Ishikawa (cell line): ENCODE measurements at regions not wholly inside any gene's neighbourhood (a gene's known extent, or its start where the extent isn't known, plus 50 kb on each side); places are given as distances from the start of the nearest gene placed in this dataset.

Source experiments
- CEBPB ChIP-seq: IDR thresholded peaks from 2 replicates; pipeline ENCODE4 v1.6.1; 2012
- CREB1 ChIP-seq: IDR thresholded peaks from 2 replicates; pipeline ENCODE4 v1.6.1; 2012; ENCODE audit warnings: low read depth
- EGR1 ChIP-seq: IDR thresholded peaks from 2 replicates; pipeline ENCODE4 v1.6.1; 2012
- EP300 ChIP-seq: IDR thresholded peaks from 2 replicates; pipeline ENCODE4 v1.6.1; 2012; ENCODE audit warnings: borderline replicate concordance
- FOXM1 ChIP-seq: IDR thresholded peaks from 2 replicates; pipeline ENCODE4 v1.6.1; 2012; ENCODE audit warnings: low read depth, borderline replicate concordance
- MAX ChIP-seq: IDR thresholded peaks from 2 replicates; pipeline ENCODE4 v1.6.1; 2012
- NFIC ChIP-seq: IDR thresholded peaks from 2 replicates; pipeline ENCODE4 v1.6.1; 2012
- RAD21 ChIP-seq: IDR thresholded peaks from 2 replicates; pipeline ENCODE4 v1.6.1; 2012; ENCODE audit warnings: low read depth
- REST ChIP-seq: IDR thresholded peaks from 2 replicates; pipeline ENCODE4 v1.6.1; 2012; ENCODE audit warnings: low read depth, mild to moderate bottlenecking
- TAF1 ChIP-seq: IDR thresholded peaks from 2 replicates; pipeline ENCODE4 v1.6.1; 2012; ENCODE audit warnings: low read depth, mild to moderate bottlenecking
- TCF12 ChIP-seq: IDR thresholded peaks from 2 replicates; pipeline ENCODE4 v1.6.1; 2012; ENCODE audit warnings: low read depth
- TEAD4 ChIP-seq: IDR thresholded peaks from 2 replicates; pipeline ENCODE4 v1.6.1; 2012
- USF1 ChIP-seq: IDR thresholded peaks from 2 replicates; pipeline ENCODE4 v1.6.1; 2012
- YY1 ChIP-seq: IDR thresholded peaks from 2 replicates; pipeline ENCODE4 v1.6.1; 2012; ENCODE audit warnings: low read depth
- ZBTB7A ChIP-seq: IDR thresholded peaks from 2 replicates; pipeline ENCODE4 v1.6.1; 2012; ENCODE audit warnings: low read depth

- TF ChIP-seq ZBTB7A (no peak), CREB1 (no peak), TAF1 (no peak), CEBPB (no peak), FOXM1 (no peak), YY1 (no peak), USF1 (no peak)
Observed at GRCh38 chr22:48750282-48750681, 1077.4 kb downstream of the BRD1 start.

DNA sequence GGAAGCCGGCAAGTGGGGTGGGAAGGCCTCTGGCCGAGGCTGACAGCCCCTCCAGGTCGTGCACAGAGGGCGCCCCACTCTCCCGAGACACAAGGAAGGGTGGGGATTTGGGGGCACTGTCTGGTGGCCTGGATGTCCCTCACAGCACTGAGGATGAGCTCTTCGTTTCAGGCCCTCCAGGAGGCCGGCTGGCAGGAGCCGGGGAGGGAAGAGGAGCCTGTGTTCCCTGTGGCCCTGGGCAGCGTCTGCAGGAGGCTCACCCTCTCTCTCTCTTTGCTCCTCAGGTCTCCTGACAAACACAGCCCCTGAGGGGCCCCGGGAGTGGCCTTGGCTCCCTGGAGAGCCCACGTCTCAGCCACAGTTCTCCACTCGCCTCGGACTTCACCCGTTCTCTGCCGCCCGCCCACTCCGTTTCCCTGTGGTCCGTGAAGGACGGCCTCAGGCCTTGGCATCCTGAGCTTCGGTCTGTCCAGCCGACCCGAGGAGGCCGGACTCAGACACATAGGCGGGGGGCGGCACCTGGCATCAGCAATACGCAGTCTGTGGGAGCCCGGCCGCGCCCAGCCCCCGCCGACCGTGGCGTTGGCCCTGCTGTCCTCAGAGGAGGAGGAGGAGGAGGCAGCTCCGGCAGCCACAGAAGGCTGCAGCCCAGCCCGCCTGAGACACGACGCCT, 1078.0 kb downstream of the BRD1 start:
- TF ChIP-seq FOXM1 (no peak), USF1 (no peak), TEAD4 (no peak), ZBTB7A (no peak), EP300 (no peak)

DNA sequence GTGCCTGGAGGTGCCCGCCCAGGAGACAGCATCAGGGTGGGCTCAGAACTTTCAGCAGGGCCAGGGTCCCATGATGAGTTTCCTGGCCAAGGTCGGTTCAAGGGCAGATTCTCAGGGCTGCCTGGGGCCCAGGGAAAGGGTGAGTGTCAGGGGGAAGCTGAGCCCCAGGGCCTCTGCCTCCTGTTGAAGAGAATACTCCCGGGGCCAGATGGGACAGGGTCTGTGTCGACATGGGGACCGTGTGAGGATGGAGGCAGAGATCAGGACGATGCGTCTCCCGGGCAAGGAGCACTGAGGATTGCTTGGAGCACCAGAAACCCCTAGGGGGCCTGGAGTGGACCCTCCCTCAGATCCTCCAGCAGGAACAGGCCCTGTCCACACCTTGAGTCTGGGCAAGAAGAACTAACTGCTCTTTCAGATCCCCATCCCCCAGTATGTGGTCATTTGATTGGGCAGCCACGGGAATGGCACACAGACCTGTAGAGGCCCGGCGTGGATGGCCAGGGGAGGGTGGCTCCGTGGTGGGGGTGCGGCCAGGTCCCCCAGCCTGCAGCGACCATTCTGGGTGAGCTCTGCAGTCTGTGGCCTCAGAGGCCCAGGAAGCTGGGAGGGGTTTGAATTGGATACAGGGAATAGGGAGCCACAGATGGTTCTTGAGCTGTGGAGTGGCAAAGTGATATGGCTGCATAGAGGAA, 1078.7 kb downstream of the BRD1 start:
- no peak for TF ChIP-seq YY1
- no peak for TF ChIP-seq REST
- no peak for TF ChIP-seq ZBTB7A
- no peak for TF ChIP-seq CEBPB
- no peak for TF ChIP-seq FOXM1
- no peak for TF ChIP-seq RAD21
- TF ChIP-seq TAF1, result no peak
- no peak for TF ChIP-seq TCF12
- no peak for TF ChIP-seq EGR1
- TF ChIP-seq NFIC, result no peak
- no peak for TF ChIP-seq MAX
- TF ChIP-seq CREB1, result no peak
- no peak for TF ChIP-seq TEAD4
- TF ChIP-seq EP300, result no peak
- TF ChIP-seq USF1, result no peak

GRCh38 chr22:48748113-48748859, 1079.4 kb downstream of the BRD1 start:
- TF ChIP-seq TEAD4, result no peak
- TF ChIP-seq FOXM1, result no peak
- no peak for TF ChIP-seq EP300
- no peak for TF ChIP-seq RAD21
- no peak for TF ChIP-seq EGR1
- TF ChIP-seq REST, result no peak
- TF ChIP-seq NFIC, result no peak
- TF ChIP-seq TAF1, result no peak
- no peak for TF ChIP-seq MAX

DNA sequence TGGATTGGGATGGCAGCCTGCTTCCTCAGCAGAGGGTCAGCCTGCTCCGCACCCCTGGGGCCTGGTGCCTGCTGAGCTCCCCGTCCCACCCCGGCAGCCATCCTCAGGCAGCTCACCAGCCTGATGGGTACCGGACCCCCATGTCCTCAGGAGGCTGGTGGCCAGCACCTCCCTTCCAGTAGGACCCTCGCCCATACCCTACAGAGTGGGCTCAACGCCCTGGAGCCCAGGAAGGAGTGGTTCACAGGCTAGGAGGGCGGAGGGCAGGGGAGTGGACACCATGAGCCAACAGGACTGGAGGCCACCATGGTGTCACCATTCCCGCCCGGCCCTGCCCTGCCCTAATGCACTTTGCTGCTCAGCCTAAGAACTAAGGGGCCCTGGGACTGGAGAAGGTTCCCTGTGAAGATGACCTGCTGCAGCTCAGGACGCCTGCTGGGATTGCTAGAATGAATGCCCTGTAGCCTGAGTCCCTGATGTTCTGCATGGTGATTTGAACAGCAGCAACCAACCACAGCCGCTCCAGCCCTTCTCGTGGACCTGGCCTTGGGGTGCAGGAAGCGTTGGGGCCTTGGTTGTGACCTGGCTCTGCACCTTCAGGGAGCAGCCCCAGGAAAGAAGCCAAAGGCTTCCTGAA, 1080.8 kb downstream of the BRD1 start:
- TF ChIP-seq TAF1 (no peak), REST (no peak), CEBPB (no peak), MAX (no peak), EP300 (no peak), NFIC (no peak), USF1 (no peak), EGR1 (no peak), FOXM1 (no peak), CREB1 (no peak), YY1 (no peak), RAD21 (no peak), ZBTB7A (no peak), TEAD4 (no peak)
